ENCODE measurements at regions not wholly inside any gene's neighbourhood (a gene's known extent, or its start where the extent isn't known, plus 50 kb on each side); places are given as distances from the start of the nearest gene placed in this dataset.

DNA sequence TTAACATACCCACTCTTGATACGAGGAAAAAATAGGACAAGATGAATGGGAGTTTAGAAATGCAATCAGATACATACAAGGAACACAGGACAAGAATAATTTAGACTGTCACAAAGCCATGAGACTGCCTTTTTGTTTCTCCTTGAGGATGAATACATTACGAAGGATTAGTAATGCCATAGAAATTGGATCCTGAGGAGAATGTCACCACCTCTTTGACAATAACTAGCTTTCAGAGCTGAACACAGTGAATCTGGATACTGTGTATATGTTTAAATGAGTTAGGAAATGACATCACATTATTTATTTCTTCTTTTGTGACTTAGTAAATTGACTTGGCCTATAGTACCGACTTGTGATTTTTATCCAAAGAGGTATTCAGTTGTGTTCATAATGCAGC lies 596.3 kb upstream of the CNTNAP2 start:
- TF ChIP-seq POLR2A (IDR thresholded peaks at IDR 0.05) (no peak), CTCF (IDR thresholded peaks at IDR 0.05) (no peak)

All from Peyer's patch (tissue), 4 donors.